COLO668 (cell line): ENCODE measurements at regions not wholly inside any gene's neighbourhood (a gene's known extent, or its start where the extent isn't known, plus 50 kb on each side); places are given as distances from the start of the nearest gene placed in this dataset.

Experiments used
- DNase-seq: peaks from one replicate; lab custom pipeline; 2025; ENCODE audit not compliant: unreplicated experiment; lab: John Stamatoyannopoulos, UW

GRCh38 chr12:128138125-128138524 is 128.8 kb upstream of the TMEM132C start:
- no peak for DNase-seq

DNA sequence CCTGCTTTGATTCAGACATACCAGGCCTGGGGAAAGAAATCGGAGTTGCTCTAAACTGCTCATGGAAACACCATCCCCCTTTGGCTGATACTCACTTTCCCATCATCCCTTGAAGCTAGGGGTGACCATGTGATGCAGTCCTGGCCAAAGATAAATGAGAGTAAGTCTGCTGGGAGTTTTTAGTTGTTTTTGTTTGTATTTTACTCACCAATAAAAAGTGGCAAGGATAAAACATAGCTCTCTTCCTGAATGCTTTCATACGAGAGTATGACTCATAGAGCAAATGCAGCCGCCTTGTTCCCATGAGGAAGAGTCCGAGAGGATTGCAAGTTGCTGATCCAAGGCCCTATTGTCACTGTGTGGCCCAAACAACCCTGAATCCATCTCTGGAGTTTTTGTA is 126.4 kb upstream of the TMEM132C start:
- DNase-seq, result no peak

DNA sequence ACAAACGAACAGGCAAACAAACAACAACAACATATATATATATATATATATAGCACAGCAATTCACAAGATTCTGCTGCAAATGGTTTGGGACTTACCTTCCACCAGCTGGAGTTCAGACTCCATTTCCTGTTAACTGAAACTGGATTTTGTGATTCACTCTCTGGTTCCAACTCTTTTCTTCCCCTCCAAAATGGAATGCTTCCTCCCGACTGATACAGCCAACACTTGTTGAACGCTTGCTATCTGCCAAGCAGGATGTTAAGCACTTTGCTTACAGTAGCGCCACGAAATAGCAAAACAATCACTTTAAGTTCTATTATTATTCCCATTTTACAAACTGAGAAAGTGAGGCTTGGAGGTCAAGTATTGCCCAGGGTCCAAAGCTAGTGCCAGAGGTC is 116.0 kb upstream of the TMEM132C start:
- no peak for DNase-seq

DNA sequence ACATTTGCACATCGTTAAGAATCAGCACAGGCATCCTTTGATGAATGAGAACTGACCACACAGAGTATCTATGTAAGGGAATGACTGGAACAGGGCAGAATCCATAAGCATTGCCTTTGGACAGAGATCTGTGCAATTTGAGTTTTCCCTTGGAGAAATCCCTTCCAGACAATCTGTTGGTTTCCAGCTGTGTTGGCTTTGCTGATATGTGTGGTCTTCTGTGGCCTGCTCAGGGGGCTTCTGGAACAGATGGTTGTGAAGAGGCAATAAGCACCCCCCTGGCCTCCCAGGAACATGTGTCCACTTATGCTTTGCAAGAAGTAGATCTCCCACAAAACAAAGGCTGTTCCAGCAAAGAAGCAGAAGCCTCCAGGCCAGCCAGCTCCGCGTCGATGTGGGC is 111.4 kb upstream of the TMEM132C start:
- DNase-seq, result no peak

GRCh38 chr12:128163086-128163485 is 103.9 kb upstream of the TMEM132C start:
- DNase-seq, result no peak

GRCh38 chr12:128164533-128164932 is 102.4 kb upstream of the TMEM132C start:
- DNase-seq, result no peak

- no peak for DNase-seq
Measured at GRCh38 chr12:128165387-128165786, 101.6 kb upstream of the TMEM132C start.

GRCh38 chr12:128168273-128168672 is 98.7 kb upstream of the TMEM132C start:
- no peak for DNase-seq

DNA sequence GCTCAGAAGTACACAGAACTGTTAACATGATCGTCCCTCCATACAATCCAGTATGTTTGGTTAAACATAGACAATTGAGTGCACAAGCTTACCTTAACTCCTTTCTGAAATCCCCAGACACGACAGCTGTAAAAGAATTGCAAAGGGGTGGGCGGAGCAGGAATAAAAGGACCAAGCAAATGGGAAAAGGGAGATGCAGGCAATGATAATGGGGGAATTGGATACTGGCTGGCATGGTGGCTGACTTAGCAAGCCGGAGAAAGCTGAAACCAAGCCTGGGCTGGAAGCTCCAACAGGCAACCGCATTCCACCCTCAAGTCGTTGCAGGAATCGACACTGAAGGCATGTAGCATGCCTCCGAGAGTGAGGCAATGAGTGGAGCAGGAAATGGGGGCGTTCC is 96.8 kb upstream of the TMEM132C start:
- DNase-seq, result no peak

DNA sequence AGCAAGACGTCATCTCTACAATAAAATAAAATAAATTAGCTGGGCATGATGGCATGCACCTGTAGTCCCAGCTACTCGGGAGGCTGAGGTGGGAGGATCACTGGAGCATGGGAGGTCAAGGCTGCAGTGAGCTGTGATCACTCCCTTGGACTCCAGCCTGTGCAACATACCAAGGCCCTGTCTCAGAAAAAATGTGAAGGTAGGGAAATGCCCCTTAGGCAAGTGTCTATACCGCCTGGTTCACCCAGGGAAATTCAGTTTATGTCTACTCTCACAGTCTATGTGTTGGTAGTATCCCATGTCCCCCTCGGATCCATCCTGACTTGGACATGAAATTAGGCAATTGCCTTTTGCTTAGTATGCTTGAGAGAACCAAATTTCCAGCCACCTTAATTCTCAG is 88.4 kb upstream of the TMEM132C start:
- no peak for DNase-seq

- no peak for DNase-seq
Measured at GRCh38 chr12:128178966-128179365, 88.0 kb upstream of the TMEM132C start.

DNA sequence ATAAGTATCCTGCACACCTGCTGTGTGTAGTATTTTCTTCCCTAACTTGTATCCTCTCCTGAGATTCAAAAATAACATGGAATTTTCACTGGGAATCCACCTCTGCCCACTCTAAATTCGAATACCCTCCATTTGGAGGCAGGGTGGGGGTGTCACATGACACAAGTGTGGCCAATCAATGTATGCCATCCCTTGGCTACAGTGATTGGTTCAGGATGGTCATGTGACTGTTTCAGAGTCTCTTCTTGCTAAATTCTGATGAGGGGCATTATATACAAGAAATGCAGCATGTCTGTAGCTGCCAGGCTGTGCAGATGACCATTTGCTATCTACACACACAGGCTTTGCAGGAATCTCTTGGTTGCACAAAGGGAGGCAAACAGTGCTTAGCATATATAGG is 86.8 kb upstream of the TMEM132C start:
- no peak for DNase-seq

DNA sequence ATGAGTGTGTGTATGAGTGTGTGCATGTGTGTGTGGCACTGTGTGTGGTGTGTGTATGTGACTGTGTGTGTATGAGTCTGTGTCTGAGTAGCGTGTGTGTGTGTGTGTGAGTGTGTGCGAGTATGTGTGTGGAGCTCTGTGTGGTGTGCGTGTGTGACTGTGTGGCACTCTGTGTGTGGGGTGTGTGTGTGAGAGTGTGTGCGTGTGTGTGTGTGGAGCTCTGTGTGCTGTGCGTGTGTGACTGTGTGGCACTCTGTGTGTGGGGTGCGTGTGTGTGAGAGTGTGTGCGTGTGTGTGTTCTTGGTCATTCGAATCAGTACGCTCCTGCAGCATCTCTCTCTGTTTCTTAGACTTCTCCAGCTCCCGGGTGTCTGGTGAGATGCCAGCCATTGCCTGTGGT is 76.9 kb upstream of the TMEM132C start:
- no peak for DNase-seq

DNA sequence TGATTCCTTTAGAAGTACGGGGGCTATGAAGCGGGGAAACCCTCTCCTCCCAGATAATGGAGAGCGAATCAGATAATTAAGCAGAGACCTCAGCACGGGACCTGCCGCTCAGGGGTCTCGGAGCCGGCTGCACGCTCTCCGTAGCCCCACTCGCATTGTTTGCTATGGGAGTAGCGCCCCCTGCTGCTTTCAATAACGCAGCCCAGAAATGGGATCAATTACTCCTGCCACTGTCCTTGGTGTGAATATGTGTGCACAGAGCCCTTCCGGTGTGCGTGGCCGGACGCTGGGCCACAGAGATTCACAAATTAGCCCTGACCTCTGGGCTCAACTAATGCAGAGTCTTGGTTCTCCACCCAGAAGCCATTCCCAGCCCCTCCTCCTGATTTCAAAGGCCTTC is 76.4 kb upstream of the TMEM132C start:
- peak; percentile 0 for DNase-seq

DNA sequence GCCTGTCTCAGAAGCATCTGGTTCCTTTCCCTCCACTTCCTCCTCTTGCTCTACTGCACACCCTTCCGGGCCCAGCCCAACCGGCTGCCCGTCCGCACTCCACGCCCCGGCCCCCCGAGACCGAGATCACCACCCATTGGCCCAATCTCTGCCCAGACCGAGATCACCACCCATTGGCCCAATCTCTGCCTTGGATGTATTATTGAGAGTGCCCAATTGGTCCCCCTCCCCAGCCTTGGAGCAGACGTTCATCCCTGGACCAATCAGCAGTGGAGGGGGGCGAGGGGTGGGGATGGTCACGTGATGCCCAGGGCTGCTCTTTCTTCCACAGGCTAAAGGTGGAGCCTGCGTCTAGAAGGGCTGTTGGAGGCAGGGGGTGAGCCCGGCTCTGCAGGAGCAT is 75.6 kb upstream of the TMEM132C start:
- no peak for DNase-seq

DNA sequence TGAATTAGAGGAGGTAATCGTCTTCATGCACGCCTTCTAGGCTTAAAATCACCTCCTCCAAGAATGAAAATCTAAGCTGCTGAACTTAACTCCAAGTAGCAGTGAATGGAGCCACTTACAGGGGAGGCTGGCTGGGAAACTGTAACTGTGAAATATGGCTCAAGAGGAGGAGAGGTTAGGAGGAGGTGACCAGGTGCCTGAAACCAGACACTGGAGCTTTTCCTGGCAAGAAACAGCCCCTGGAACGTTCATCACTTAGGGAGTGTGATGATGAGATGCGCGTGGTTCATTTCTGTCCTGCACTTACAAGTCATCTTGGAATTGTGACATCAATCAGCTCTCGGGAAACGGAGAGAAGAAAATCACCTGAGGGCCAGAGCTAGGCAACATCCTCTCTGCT is 62.3 kb upstream of the TMEM132C start:
- DNase-seq, result no peak

- DNase-seq, result no peak
Measured at GRCh38 chr12:128205145-128205544, 61.8 kb upstream of the TMEM132C start.

DNA sequence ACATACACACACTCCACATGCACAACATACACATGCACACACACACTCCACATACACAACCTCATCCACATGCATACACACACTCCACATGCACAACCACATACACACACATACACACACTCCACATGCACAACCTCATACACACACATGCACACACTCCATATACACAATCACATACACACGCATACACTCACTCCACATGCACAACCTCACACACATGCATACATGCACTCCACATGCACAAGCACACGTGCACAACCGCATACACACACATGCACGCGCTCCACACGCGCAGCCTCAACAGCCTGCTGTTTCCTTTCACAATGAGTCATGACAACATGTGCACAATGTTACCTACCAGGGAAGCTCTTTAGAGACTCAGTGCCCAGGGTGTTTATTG is 61.2 kb upstream of the TMEM132C start:
- DNase-seq, result no peak
